NCI-H2107 (cell line): ENCODE measurements at regions not wholly inside any gene's neighbourhood (a gene's known extent, or its start where the extent isn't known, plus 50 kb on each side); places are given as distances from the start of the nearest gene placed in this dataset.
"Not testable (repeated sequence)": the region's sequence is repeated elsewhere in the genome, so short reads cannot be mapped to it uniquely, and the experiment has no call there.

Source experiments
- DNase-seq: peaks from one replicate; lab custom pipeline; 2025; lab: John Stamatoyannopoulos, UW

DNA sequence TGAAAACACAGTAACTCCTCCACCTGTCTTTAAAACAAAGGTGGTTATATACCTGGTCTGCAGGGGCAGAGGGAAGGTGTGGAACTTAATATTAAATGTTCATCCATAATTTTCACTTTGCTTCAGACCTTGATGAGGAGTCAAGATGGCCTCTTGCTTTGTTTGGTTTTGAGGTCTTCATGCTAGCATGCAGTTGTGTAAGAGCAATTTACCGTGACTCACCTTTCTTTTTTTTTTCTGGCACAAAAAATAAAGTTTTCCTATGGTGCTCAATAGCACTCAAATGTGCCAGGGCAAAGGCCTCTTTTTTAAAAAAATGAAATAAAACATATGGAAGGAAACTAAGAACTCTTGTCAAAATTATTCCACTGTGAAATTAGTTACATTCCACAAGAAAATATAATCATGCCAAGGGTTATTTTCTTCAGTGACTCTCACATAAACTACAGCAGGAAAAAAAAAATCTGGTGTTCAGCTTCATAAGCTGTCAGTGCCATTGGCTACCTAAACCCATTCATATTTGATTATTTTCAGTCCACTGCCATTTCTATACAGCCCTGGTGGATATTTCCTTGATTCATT lies 128.2 kb downstream of the SLC7A11 start:
- DNase-seq: no peak

DNA sequence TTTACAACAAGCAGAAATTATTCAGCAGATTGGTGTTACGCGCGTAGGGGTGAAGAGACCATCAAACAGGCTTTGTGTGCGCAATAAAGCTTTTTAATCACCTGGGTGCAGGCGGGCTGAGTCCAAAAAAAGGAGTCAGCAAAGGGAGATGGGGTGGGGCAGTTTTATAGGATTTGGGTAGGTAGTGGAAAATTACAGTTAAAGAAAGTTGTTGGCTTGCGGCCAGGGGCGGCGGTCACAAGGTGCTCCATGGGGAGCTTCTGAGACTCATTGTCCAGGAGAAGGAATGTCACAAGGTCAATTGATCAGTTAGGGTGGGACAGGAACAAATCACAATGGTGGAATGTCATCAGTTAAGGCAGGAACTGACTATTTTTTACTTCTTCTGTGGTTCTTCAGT lies 129.3 kb downstream of the SLC7A11 start:
- not testable (repeated sequence) for DNase-seq

DNA sequence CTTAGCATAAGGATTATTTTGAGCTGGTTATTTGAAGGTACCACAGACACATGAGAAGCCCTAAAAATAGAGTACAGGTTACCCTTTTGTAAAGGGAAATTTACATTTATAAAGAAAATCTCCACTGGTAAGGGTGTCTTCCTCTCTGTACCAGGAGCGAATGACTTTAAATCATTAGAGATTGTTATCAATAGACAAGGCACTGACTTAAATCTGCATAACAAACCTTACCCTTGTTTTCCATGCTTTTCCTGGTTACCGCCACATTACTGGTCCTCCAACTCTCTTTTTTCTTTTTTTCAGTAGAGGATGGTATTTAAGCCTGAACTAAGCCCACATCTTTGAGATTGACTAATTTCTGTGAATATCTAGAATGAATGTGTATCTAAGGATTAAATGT lies 129.8 kb downstream of the SLC7A11 start:
- DNase-seq: no peak

DNA sequence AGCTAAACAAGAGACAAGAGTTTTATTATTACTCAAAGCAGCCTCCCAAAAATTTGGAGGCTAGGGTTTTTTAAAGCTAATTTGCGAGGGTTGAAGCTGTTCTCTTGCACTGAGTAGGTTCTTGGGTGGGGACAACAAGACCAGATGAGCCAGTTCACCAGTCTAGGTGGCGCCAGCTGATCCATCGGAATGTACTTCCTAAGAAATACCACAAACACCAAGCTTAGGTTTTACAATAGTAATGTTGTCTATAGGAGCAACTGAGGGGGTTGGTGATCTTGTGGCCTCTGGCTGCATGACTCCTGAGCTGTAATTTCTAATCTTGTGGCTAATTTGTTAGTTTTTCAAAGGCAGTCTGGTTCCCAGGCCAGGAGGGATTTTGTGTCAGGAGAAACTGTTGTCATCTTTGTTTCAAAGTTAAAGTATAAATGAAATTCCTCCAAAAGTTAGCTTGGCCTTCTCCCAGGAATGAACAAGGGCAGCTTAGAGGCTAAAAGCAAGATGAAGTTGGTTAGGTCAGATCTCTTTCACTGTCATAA lies 130.6 kb downstream of the SLC7A11 start:
- DNase-seq: no peak

DNA sequence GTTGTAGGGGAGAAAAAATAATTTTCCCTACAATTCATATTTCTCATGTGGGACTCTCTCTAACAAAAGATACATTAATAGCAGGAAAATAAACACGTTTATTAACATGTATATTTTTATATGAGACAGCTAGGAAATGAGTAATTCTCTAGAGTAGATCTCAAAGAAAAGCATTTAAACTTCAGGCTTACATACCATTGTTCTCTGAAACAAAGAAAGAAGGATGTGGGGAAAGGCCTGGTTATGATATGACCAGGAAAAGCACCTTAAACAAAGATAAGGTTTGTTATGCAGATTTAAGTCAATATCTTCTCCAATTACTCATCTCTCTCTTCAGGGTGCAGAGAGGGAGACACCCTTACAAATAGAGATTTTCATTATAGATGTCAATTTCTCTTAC lies 131.3 kb downstream of the SLC7A11 start:
- no peak for DNase-seq

DNA sequence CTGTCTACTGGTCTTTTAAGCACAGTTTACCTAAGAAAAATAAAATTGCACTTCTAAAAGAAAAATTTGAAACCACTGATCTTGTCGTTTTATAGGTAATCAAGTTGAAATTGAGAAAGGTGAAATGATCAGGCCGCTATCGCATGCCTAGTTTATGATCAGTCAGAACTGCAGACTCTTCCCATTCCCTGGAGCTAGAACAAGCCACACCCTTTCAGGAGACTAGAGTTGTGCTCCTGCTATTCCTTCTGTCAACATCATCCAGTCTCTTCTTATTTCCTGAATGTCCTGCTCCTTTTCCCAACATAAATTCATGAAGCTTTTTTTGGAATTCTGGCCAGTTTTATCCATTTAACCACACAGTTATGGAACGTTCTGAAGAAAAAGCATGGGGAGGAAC lies 135.1 kb downstream of the SLC7A11 start:
- DNase-seq: no peak

DNA sequence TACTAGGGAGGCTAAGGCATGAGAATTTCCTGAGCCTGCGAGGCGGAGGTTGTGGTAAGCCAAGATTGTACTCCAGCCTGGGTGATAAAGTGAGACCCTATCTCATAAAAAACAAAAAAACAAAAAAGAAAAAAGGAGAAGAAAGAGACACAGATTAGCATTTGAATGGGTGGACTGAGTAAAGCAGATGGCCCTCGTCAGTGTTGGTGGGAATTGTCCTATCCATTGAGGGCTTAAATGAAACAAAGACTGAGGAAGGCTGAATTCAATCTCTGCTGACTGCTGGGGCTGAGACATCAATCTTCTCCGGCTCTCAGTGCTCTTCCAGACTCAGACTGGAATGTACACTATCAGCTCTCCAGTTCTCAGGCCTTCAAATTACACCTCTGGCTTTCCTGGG lies 136.8 kb downstream of the SLC7A11 start:
- DNase-seq: no peak

DNA sequence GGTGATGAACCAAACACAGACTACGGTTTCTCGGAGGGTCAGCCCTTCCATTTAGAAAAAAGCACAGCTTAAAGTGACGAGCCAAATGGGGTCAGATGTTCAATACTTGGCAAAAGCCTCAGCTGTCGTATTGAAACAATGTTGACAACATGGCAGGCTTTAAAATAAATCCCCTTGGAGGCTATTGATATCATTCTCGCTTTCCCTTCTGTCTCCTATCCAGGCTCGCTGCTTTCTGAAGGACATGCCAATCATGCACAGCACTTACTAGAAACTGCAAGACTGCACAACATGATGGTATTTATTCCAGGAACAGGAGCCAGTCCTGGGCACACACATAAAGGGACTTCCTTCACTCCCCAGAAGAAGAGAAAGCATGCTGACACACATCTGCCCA lies 137.9 kb downstream of the SLC7A11 start:
- DNase-seq: no peak

DNA sequence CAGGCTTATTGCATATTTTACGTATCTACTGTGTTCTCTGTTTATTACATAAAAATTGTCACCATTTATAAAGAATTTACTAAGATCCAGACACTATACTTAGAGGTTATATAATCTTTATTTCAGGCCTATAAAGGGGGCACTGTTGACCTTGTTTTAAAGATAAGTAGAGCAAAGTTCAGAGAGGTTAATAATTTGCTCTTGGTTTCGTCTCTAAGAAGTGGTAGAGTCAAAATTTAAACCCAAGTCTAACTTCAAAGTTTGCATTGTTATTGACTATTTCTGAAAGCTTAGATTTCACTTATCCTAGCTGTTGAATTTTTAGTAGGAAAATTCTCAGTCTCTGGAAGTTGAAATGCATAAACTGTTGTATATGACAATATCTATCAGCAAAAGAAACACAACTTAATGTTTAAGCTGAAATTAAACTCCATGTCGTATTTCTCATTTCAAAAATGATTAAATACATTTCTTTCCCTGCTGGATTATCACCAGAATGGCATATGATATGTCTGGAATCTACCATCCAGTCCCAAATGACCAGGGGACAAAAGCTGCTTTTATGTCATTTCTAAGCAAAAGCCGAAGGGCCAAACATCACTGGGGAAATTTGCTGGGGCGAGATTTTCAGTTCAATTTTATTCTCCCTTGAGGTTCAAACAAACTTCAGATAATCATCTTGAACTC lies 138.4 kb downstream of the SLC7A11 start:
- DNase-seq: no peak

DNA sequence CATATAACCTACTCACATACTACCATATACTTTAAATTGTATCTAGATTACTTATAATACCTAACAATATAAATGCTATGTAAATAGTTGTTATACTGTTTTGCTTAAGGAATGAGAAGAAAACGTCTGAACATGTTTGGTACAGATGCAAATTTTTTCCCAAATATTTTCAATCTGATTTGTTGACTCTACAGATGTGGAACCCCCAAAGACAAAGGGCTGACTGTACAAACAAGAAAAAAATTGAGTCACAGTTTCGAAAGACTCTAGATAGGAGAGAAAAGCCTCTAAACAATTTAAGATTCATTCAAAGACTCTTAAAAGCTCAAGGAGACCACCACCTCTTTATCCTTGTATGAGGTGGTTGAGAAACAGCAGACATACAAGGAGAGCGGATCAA lies 142.8 kb downstream of the SLC7A11 start:
- no peak for DNase-seq

DNA sequence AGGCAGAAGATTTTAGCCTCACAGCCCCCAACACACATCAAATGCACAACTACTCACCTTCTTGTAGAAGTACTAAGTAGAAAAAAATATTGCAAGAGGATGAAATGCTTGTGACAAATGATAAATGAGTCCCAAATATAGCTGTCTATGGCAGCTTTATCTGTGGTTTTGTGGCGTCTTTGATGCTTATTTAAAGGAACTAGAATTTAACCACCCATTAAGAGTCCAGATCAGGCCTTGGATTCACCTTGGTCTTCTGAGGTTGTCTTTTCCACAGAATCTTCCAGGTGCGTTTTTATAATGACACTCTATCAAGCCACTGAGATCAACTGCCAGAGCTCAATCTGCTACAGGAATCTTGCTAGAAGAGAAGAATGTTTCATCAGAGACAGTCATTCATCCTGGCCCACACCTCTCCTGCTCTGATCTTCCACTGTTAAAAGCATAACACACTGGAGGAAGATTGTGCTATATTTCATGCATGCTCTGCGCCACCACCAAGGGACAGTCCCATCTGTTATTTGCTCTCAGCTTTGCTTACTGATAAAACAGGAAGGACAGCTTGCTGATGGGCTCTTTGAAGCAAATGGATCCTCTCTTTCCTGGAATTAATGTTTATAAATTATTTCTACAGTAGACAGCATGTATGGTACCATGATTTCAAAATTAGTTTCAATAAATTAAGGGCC lies 144.1 kb downstream of the SLC7A11 start:
- DNase-seq: no peak

DNA sequence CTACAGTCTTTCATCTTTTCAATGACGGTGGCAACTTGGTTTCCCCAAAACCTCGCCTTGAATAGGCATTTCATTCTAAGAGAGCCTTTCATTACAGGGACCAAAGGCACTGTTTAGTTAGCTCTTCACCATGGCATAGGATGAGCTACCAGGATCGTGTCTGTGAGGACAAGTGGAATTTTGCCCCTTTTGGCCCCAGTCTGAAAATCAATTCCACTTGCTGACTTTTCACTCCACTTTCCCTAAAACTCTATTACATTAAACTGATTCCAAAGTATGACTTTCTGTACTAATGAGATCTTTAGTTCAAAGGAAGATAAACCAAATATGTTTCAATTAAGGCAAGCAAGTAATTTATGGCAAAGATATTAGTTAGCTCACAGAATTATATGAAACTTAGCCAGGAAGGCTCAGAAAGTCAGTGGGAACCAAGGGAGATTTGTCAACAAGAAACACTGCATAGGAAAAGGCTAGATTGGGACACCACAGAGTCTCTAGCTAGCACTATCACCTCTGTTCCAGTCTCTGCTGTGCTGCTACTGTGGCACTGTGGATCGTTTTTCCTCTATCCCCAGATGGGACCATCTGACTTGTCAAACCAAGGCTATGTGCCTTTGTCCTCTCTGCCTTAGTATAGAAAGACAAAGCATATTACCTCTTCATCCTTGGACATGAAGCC lies 145.6 kb downstream of the SLC7A11 start:
- no peak for DNase-seq

DNA sequence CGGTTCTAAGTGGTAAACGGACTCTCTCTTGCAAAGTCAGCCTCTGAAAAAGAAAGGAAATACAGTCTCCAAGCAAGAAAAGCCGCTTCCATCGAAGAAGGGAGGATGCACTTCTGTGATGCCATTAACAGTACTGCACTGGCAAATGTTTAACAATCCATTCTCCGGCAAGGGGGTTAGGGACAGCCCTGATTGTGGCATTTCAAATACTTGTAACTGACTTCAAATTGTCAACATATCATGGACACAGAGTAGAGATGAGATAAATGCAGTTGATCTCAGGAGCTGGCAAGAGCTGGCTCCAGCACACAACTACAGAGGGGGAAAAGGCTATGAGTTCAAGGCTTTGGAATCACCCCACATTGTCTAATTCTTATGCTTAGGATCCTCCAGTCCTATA lies 146.8 kb downstream of the SLC7A11 start:
- no peak for DNase-seq

DNA sequence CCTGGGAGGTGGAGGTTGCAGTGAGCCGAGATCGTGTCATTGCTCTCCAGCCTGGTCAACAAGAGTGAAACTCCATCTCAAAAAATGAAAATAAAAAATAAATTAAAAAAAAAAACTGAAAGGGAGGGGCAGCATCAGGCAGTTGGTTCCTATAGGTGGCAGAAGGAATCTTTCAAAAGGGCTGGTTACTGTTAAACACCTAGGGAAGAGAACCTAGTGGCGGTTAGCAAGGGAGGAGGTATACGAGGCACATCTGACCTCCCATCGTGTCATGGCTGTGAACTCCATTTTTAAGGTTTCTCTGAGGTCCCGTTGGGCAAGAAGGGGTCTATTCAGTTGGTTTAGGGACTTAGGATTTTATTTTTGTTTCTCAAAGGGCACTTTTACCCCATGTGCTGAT lies 150.1 kb downstream of the SLC7A11 start:
- no peak for DNase-seq

DNA sequence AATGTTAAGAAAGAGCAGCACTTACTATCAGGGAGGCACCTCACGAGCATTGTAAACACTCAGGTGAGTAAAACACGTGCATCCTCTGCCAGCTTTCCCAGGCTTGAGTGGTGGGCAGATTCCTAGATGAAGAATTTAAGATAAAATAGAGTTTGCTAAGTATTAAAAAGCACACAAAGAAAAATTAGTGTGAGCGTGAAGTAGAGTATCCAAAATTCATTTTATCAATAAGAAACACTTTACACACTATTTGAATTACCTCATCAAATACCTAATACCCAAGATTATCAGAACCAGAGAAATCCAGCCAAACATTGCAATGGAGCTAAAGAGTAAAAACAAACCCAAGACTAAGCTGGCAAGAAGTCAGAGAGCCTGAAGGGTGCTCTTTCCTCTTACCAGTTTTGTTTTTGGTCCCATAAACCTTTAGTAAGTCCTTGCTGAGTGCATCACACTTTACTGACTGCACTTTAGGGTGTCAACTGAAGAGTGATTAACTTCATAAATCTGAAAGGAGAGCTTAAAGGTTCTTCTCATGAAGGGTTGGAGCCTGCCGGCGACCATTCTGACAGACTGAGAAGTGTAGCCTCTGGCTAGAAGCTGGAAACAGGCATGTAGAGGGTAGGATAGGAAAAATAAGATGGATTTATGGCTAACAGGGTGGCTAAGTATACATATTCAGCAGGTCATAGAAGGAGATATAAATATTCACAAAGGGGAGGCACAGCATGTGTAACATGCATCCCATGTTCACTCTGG lies 151.1 kb downstream of the SLC7A11 start:
- no peak for DNase-seq

DNA sequence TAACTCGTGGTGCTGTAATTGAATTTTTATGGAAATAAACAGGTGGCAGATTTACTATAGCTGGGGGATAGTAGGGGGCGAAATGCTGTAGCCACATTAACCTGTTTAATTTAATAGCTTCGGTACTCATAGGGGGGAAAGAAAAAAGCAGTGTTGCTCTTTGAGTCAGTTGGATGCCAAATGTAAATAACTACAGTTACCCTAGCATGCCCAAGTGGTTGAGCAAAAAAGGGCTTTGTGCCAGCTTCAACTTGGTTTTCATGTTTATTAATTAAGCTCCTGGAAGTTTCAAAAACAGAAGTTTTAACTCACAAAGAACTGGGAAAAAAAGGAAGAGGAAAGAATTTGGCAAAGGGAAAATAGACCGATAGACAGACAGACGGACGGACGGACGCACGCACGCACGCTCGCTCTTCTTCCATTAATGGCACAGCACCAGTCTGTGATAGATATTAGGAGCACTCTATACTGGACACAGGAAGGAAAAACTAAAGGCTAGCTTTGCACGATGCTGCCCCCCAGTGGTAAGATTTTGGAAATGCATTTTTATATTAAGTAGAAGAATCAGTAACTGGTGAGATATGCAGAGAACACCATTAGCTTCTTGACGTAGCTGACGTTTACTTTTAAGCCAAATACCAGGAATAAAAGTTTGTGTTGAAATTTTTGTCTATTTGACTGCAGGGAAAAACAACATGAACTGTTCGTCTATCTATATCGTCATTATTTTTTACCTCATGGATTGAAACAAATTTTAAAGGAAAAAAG lies 151.8 kb downstream of the SLC7A11 start:
- DNase-seq: peak; percentile 12

DNA sequence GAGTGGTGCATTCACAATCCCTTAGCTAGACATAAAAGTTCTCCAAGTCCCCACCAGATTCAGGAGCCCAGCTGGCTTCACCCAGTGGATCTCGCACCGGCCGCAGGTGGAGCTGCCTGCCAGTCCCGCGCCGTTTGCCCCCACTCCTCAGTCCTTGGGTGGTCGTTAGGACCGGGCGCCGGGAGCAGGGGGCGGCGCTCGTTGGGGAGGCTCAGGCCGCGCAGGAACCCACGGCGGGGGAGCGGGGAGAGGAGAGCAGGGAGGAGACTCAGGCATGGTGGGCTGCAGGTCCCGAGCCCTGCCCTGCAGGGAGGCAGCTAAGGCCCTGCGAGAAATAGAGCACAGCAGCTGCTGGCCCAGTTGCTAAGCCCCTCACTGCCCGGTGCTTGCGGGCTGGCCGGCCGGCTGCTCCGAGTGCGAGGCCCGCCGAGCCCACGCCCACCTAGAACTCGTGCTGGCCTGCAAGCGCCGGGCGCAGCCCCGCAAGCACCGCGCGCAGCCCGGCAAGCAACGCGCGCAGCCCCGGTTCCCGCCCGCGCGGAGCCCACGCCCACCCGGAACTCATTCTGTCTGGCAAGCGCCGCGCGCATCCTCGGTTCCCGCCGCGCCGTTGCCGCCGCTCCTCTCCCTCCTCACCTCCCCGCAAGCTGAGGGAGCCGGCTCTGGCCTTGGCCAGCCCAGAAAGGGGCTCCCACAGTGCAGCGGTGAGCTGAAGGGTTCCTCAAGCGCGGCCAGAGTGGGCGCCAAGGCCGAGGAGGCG lies 153.5 kb downstream of the SLC7A11 start:
- DNase-seq: no peak

DNA sequence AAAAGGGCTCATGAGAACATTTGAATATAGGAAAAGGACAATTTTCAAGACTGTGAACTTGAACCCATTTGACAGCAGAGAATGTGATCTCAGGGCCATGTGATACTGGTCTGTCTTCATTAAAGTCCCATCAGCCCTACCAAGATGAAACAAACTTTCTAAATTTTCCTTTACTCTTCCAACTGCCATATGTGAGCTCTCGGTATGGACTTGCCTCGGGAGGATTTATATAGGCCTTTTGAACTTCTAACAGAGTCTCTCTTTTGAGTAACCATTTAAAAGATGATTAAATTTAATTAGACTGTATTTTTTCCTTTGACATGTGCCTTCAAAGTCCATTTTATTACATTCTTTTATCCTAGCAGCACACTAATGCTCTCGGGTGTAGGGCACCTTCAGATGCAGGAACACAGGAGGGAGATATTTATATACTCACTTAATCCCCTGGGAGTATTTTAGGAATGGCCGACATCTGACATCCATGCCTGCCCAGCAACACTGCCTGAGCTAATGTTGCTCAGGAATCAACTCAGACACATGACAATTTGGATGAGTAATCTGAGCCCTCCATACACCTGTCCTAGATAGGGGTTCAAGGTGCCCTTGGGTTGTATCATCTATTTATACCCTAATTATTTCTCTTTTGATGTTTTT lies 155.0 kb downstream of the SLC7A11 start:
- no peak for DNase-seq

DNA sequence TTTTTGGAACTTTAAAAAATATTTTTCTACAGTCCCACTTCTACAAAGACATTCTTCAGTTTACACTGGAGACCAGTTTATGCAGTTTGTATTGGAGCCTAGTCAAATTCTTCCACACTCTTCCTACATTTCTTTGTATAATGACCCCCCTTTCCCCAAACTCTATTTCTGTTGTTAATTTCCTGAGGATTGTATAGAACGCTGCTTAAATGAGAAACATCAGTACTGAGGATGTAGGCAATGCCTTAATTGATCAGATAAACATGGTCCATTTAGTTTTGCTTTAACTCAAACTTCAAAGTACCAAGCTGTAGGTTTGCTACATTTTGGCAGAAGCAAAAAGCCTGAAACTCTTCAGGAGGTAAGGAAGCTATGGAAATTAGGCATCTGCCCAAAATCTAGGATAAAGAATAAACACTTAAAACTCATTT lies 155.5 kb downstream of the SLC7A11 start:
- no peak for DNase-seq

DNA sequence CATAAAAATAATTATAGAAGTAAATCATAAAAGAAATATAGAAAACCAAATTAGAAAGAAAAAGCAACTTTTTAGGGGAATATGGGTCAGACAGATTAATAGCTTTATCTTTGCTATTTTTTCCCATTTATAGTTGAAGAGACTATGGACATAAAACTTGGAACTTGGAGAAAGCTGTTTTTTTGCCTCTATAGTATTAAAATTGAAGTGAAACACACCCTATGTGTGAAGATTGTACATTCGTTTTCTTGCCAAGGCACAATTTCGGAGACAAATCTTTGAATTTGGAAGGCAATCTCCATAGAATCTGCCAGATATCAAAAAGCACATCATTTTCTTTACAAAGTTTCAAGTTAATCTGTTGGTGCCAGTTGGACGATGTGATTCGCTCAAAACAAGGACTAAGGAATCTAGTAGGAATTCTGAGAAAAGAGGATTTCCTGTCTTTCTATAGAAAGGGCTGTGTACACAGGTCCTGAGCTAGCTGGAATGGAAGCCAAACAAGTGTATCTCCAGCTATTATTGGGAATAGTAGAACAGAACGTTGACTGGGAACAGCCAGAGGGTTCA lies 156.3 kb downstream of the SLC7A11 start:
- DNase-seq: no peak
